ENCODE measurements at regions not wholly inside any gene's neighbourhood (a gene's known extent, or its start where the extent isn't known, plus 50 kb on each side); places are given as distances from the start of the nearest gene placed in this dataset.

DNA sequence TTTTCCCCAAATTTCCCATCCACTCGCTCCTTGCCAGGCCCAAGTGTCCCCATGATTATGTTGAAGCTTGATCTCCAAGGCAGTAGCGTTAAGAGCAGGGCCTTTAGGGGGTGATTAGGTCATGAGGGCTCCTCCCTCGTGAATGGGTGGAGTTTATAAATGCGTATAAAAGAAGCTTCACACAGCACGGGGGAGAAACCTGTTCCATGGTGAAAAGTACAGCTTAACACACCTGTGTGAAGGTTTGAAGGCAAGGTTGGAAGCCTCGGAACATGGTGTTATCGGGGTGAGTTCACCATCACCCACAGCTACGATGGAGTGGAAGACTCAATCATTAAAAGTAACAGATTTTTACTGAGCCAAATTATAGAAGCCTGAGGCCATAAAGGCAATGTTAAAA is 137.4 kb upstream of the ALKAL2 start:
- Histone ChIP-seq H3K4me3 (no peak overlapping the region), H3K36me3 (no peaks in the 10 kb centered on the region), H3K27me3 (peaks cover under 1% of the 10 kb centered on the region), H3K27ac (no peak overlapping the region), H3K9me3 (no peaks in the 10 kb centered on the region), H3K4me1 (no peaks in the 10 kb centered on the region)
- TF ChIP-seq, protein P1, sequence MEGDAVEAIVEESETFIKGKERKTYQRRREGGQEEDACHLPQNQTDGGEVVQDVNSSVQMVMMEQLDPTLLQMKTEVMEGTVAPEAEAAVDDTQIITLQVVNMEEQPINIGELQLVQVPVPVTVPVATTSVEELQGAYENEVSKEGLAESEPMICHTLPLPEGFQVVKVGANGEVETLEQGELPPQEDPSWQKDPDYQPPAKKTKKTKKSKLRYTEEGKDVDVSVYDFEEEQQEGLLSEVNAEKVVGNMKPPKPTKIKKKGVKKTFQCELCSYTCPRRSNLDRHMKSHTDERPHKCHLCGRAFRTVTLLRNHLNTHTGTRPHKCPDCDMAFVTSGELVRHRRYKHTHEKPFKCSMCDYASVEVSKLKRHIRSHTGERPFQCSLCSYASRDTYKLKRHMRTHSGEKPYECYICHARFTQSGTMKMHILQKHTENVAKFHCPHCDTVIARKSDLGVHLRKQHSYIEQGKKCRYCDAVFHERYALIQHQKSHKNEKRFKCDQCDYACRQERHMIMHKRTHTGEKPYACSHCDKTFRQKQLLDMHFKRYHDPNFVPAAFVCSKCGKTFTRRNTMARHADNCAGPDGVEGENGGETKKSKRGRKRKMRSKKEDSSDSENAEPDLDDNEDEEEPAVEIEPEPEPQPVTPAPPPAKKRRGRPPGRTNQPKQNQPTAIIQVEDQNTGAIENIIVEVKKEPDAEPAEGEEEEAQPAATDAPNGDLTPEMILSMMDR (IDR thresholded peaks at IDR 0.05) = no peak
- intact Hi-C loops (cut with DNase I) = no loop called here
- no peak for DNase-seq
- ATAC-seq = no peak

DNA sequence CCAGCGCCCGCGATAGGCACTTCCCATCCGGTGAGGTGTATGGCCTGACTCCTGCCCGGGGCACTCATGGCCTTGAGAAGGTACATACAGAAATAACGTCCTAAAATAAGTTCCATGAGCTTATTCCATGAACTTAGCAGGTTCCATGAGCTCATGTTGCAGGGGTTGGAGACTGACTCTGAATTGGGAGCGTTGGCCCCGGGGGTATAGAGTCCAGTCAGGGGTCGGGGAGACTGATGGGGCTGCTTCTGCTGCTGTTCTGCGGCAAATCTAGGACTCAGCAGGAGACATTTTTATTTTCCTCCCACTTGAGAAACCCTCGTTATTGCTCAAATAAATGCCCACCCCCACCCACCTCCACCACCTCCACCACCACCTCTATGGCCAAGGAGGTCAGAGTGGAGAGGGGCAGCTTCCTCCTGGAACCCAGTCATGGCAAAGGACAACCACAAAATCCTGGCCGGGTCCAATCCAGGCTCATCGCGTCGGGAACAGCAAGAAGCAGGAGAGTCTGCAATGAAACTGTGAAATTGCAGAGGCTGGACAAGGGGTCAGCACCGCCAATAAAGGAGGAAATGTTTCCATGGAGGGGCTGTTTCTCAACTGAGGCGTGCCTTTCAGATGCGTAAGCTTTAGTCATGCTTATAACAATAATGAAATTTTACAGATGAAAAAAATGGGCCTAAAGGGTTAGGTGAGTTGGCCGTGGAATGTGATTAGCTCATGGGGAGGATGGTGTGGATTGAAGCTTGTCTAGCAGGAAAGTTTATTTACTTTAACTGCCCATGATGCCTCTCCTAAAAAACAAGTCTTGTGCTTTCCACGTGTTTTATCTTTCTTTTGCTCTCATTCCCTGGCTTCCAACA is 136.6 kb upstream of the ALKAL2 start:
- Histone ChIP-seq H3K27ac (no peak overlapping the region), H3K36me3 (no peaks in the 10 kb centered on the region), H3K4me3 (no peak overlapping the region), H3K4me1 (no peaks in the 10 kb centered on the region), H3K27me3 (no peaks in the 10 kb centered on the region), H3K9me3 (no peaks in the 10 kb centered on the region)
- intact Hi-C loops (cut with DNase I) = no loop called here
- TF ChIP-seq, protein P1 (IDR thresholded peaks at IDR 0.05) = no peak
- DNase-seq (no peak), ATAC-seq (no peak)

DNA sequence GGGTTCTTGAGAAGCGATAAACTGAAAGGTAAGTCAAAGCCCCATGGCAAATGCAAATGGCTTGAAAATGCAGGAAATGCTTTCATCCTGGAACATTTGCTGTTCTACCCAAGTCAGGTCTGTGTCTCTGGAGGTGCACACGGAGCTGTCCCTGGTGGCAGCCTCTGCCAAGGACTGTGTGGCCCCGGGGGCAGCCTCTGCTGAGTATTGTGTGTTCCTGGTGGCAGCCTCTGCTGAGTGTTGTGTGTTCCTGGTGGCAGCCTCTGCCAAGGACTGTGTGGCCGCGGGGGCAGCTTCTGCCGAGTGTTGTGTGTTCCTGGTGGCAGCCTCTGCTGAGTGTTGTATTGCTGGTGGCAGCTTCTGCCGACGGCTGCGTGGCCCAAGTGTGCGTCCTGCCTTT is 135.6 kb upstream of the ALKAL2 start:
- Histone ChIP-seq H3K36me3 (no peaks in the 10 kb centered on the region), H3K4me3 (no peak overlapping the region), H3K4me1 (no peaks in the 10 kb centered on the region), H3K9me3 (no peaks in the 10 kb centered on the region), H3K27ac (no peak overlapping the region), H3K27me3 (no peaks in the 10 kb centered on the region)
- no peak for ATAC-seq
- TF ChIP-seq, protein P1 (IDR thresholded peaks at IDR 0.05) = no peak
- intact Hi-C loops (cut with DNase I) = no loop called here
- no peak for DNase-seq

DNA sequence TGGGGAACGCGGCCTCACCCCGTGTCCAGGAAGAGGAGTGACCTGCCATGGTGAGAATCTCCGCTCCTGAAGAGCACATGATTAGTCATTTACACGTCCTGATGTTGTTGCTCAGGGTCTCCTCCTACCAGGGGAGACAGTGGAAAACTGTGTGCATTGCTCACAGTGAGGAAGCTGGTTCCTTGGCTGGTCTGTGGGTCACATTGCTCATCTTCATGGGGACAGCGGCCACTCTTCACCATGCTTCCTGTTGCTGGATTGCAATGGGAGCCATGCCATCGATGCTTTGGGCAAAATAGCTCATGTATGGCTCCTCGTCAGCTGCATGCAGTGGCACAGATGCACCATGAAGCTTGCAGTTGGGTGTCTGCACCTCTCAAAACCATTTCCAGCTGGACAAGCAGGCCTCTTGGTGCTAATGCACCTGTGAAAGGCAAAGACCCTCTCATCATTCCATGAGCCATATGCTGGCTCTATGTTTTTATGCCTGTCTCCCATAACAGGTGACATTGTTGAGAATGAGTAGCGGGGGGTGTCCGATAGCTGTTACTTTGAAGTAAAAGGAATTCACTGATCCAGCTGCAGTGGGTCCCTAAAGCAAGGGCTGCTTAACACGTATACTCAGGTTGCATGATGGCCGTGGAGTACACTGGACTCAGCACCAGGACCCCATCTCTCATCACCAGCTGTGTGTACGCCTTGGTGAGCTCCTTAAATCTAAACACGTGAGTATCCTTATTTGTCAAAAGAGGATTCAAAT is 135.0 kb upstream of the ALKAL2 start:
- no peak for DNase-seq
- Histone ChIP-seq H3K4me1 (no peaks in the 10 kb centered on the region), H3K27ac (no peak overlapping the region), H3K9me3 (no peaks in the 10 kb centered on the region), H3K36me3 (no peaks in the 10 kb centered on the region), H3K27me3 (no peaks in the 10 kb centered on the region), H3K4me3 (no peak overlapping the region)
- intact Hi-C loops (cut with DNase I) = no loop called here
- no peak for ATAC-seq
- TF ChIP-seq, protein P1 (IDR thresholded peaks at IDR 0.05) = no peak

DNA sequence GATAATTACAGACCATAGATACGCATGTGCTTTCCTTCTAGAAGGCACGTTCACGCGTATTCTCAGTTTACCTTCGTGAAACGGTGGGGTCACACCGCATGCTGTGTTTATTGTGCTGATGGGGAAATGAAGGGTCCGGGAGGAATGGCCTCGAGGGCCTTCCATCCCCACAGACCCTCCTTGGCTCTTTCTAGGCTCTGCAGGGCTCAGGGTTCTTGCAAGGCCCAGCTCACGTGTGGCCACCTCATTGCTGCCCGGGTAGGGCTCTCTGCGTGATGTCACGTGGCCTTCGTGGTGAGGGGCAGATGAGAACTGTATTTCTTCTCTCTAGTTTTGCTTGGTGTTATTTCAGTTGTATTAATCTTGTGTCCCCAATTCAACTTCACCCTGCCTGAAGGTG is 133.5 kb upstream of the ALKAL2 start:
- no peak for ATAC-seq
- H3K4me3 ChIP-seq = no peak overlapping the region
- no peak overlapping the region for H3K27ac ChIP-seq
- no peaks in the 10 kb centered on the region for H3K4me1 ChIP-seq
- no peaks in the 10 kb centered on the region for H3K9me3 ChIP-seq
- intact Hi-C loops (cut with DNase I) = no loop called here
- H3K36me3 ChIP-seq = no peaks in the 10 kb centered on the region
- DNase-seq = no peak
- H3K27me3 ChIP-seq = no peaks in the 10 kb centered on the region
- TF ChIP-seq, protein P1 (IDR thresholded peaks at IDR 0.05) = no peak

All from upper lobe of right lung (tissue), 1 donor.